Calu3 (cell line): ENCODE measurements at regions not wholly inside any gene's neighbourhood (a gene's known extent, or its start where the extent isn't known, plus 50 kb on each side); places are given as distances from the start of the nearest gene placed in this dataset.

Experiments used
- BruUV-seq: library from RNA; stranded (reverse); fragments of 400-500 nt; replicated peaks from 2 replicates; lab custom pipeline; 2021; lab: Mats Ljungman, UMichigan
- CTCF ChIA-PET: fragments of 300-600 bp; sonication (Branson Sonifier 250); formaldehyde crosslinking; loops from one replicate; lab custom pipeline; 2022; ENCODE audit warnings: antibody characterized with exemption; lab: Charles Lee
- DNase-seq: peaks from one replicate; pipeline ENCODE4 v3.0.0; 2022
- H3K27ac Mint-ChIP-seq: one replicate; pipeline ENCODE4 v1.8.0; 2022; ENCODE audit warnings: mixed read lengths; ENCODE audit not compliant: unreplicated experiment
- H3K27me3 Mint-ChIP-seq: one replicate; pipeline ENCODE4 v1.8.0; 2022; ENCODE audit warnings: mixed read lengths; ENCODE audit not compliant: unreplicated experiment
- H3K36me3 Mint-ChIP-seq: one replicate; pipeline ENCODE4 v1.8.0; 2022; ENCODE audit warnings: mild to moderate bottlenecking, moderate library complexity, mixed read lengths; ENCODE audit not compliant: insufficient read depth, unreplicated experiment
- H3K4me1 Mint-ChIP-seq: one replicate; pipeline ENCODE4 v1.8.0; 2022; ENCODE audit warnings: mild to moderate bottlenecking, low read depth, mixed read lengths; ENCODE audit not compliant: unreplicated experiment
- H3K4me3 Mint-ChIP-seq: one replicate; pipeline ENCODE4 v1.8.0; 2022; ENCODE audit warnings: mild to moderate bottlenecking, low read depth, moderate library complexity, mixed read lengths; ENCODE audit not compliant: unreplicated experiment
- H3K9me3 Mint-ChIP-seq: one replicate; pipeline ENCODE4 v1.8.0; 2022; ENCODE audit warnings: low read depth, mixed read lengths; ENCODE audit not compliant: unreplicated experiment
- CTCF ChIP-seq: fragments of 200-600 bp; IDR thresholded peaks from one replicate; pipeline ENCODE4 v1.8.0; 2022; ENCODE audit warnings: antibody characterized with exemption; ENCODE audit not compliant: unreplicated experiment
- intact Hi-C: fragments of 100-400 bp; cut with micrococcal nuclease; formaldehyde crosslinking; loops from one replicate; pipeline ENCODE4 v1.10.0; 2022; ENCODE audit not compliant: unreplicated experiment

GRCh38 chr9:28620661-28621060, 1047.4 kb upstream of the C9orf72 start:
- intact Hi-C loops: no loop called here
- Mint-ChIP-seq H3K4me3 (no peak overlapping the region), H3K9me3 (peaks cover 6% of the 10 kb centered on the region), H3K27ac (no peak overlapping the region), H3K36me3 (no peaks in the 10 kb centered on the region), H3K4me1 (no peaks in the 10 kb centered on the region), H3K27me3 (no peaks in the 10 kb centered on the region)
- DNase-seq: no peak
- no TSS peak for BruUV-seq
- TF ChIP-seq CTCF: no peak
- CTCF ChIA-PET: no interaction called here

GRCh38 chr9:28624771-28625170, 1051.5 kb upstream of the C9orf72 start:
- no TSS peak for BruUV-seq
- no peak for TF ChIP-seq CTCF
- Mint-ChIP-seq H3K4me1 (no peaks in the 10 kb centered on the region), H3K27me3 (no peaks in the 10 kb centered on the region), H3K9me3 (peaks cover 6% of the 10 kb centered on the region), H3K27ac (no peak overlapping the region), H3K36me3 (no peaks in the 10 kb centered on the region), H3K4me3 (no peak overlapping the region)
- CTCF ChIA-PET: no interaction called here
- DNase-seq: no peak
- intact Hi-C loops: no loop called here

DNA sequence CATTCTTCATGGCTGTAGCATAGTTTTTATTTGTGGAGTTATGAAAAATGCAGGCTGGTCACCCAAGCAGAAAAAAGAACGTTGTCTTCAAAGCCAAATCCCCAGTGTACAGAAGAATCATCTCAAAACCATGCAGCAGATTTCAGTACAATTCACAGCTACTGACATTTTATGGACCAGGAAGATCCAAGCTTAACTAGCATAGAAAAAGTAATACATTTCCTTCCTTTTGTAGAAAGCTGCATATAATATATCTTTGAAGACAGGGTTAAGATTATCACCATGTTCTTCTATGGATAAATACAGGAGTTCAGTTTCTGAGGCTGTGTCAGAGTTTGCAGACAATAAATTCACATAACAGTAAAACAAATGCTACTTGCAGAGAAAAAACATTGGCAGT, 1054.8 kb upstream of the C9orf72 start:
- CTCF ChIA-PET: no interaction called here
- peaks cover 5% of the 10 kb centered on the region for H3K9me3 Mint-ChIP-seq
- no peak overlapping the region for H3K4me3 Mint-ChIP-seq

DNA sequence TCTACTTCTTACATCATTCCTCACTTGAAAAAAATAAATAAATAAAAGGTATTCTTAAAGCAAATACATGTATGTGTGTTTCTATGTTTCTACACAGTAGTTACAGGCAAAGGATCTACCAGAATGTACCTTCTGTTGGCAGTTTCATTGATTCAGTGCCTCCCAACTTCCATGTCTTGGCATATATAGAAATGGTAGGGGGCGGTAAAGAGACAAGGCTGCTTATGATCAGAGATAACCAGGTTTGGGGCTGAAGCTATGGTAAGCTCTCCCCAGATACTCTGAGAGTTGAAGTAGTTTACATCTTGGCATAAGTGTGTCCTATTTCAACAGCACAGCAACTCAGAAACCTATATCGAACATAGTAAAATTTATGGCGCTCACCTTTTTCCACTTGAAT, 1075.4 kb upstream of the C9orf72 start:
- Mint-ChIP-seq H3K27me3 (no peaks in the 10 kb centered on the region), H3K9me3 (no peaks in the 10 kb centered on the region), H3K4me3 (no peak overlapping the region), H3K27ac (no peak overlapping the region), H3K36me3 (no peaks in the 10 kb centered on the region), H3K4me1 (no peaks in the 10 kb centered on the region)
- intact Hi-C loops: no loop called here
- no peak for DNase-seq
- BruUV-seq: no TSS peak
- no peak for TF ChIP-seq CTCF
- CTCF ChIA-PET: no interaction called here

More for the DNA sequence above, 1054.8 kb upstream of the C9orf72 start:
- DNase-seq: no peak
- intact Hi-C loops: no loop called here
- no peaks in the 10 kb centered on the region for H3K27me3 Mint-ChIP-seq
- H3K4me1 Mint-ChIP-seq: no peaks in the 10 kb centered on the region
- no peak overlapping the region for H3K27ac Mint-ChIP-seq
- H3K36me3 Mint-ChIP-seq: no peaks in the 10 kb centered on the region
- TF ChIP-seq CTCF: no peak
- no TSS peak for BruUV-seq
